Neural progenitor cell (in vitro differentiated cells): ENCODE measurements at regions not wholly inside any gene's neighbourhood (a gene's known extent, or its start where the extent isn't known, plus 50 kb on each side); places are given as distances from the start of the nearest gene placed in this dataset.

Source experiments
- DNase-seq: peaks from one replicate; pipeline ENCODE4 v3.0.0-alpha.2; 2016; ENCODE audit warnings: low spot score
- H2AFZ ChIP-seq: fragments of 200-600 bp; sonication (generic); replicated peaks from 2 replicates; pipeline ENCODE4 v1.6.1; 2016; ENCODE audit warnings: antibody characterized with exemption
- H3F3A ChIP-seq: fragments of 200-600 bp; sonication (generic); 2 replicates; pipeline ENCODE4 v1.6.1; 2016; ENCODE audit warnings: antibody characterized with exemption, low read depth
- H3K27ac ChIP-seq: fragments of 200-600 bp; sonication (generic); 2 replicates; pipeline ENCODE4 v1.5.1; 2016; ENCODE audit warnings: mild to moderate bottlenecking
- H3K27me3 ChIP-seq: fragments of 200-600 bp; sonication (generic); 2 replicates; pipeline ENCODE4 v1.6.1; 2016; ENCODE audit warnings: mild to moderate bottlenecking, moderate library complexity
- H3K36me3 ChIP-seq: fragments of 200-600 bp; sonication (generic); 2 replicates; pipeline ENCODE4 v1.5.1; 2016
- H3K4me1 ChIP-seq: fragments of 200-600 bp; sonication (generic); 2 replicates; pipeline ENCODE4 v1.6.1; 2016; ENCODE audit warnings: mixed run types
- H3K4me2 ChIP-seq: fragments of 200-600 bp; sonication (generic); 2 replicates; pipeline ENCODE4 v1.6.1; 2016
- H3K4me3 ChIP-seq: fragments of 200-600 bp; sonication (generic); 2 replicates; pipeline ENCODE4 v1.5.1; 2016
- H3K79me2 ChIP-seq: fragments of 200-600 bp; sonication (generic); 2 replicates; pipeline ENCODE4 v1.6.1; 2016; ENCODE audit warnings: low read depth
- H3K9ac ChIP-seq: fragments of 200-600 bp; sonication (generic); 2 replicates; pipeline ENCODE4 v1.6.1; 2016
- H3K9me3 ChIP-seq: fragments of 200-600 bp; sonication (generic); 2 replicates; pipeline ENCODE4 v1.5.1; 2016; ENCODE audit warnings: low read depth
- H4K20me1 ChIP-seq: fragments of 200-600 bp; sonication (generic); 2 replicates; pipeline ENCODE4 v1.6.1; 2016; ENCODE audit warnings: low read depth
- H3K27ac Mint-ChIP-seq: 3 replicates; pipeline ENCODE4 v1.8.0; 2021; ENCODE audit warnings: mixed read lengths
- H3K27me3 Mint-ChIP-seq: 2 replicates; pipeline ENCODE4 v1.8.0; 2022; ENCODE audit warnings: low read depth, mild to moderate bottlenecking, inconsistent platforms, moderate library complexity, mixed read lengths; ENCODE audit not compliant: insufficient read depth
- H3K36me3 Mint-ChIP-seq: 3 replicates; pipeline ENCODE4 v1.8.0; 2021; ENCODE audit warnings: mixed read lengths
- H3K4me1 Mint-ChIP-seq: 3 replicates; pipeline ENCODE4 v1.8.0; 2021; ENCODE audit warnings: mixed read lengths
- H3K4me3 Mint-ChIP-seq: 3 replicates; pipeline ENCODE4 v1.8.0; 2021; ENCODE audit warnings: mild to moderate bottlenecking, moderate library complexity, mixed read lengths
- H3K9me3 Mint-ChIP-seq: 3 replicates; pipeline ENCODE4 v1.8.0; 2020; ENCODE audit warnings: mixed read lengths
- EZH2 ChIP-seq: fragments of 200-600 bp; sonication (generic); IDR thresholded peaks from 2 replicates; pipeline ENCODE4 v1.6.1; 2017; ENCODE audit warnings: antibody characterized with exemption, mild to moderate bottlenecking, moderate library complexity
- EZH2phosphoT487 ChIP-seq: fragments of 200-600 bp; sonication (generic); IDR thresholded peaks from 2 replicates; pipeline ENCODE4 v1.6.1; 2017; ENCODE audit warnings: antibody characterized with exemption
- TF ChIP-seq, protein P1 (sequence below): fragments of 200-600 bp; sonication (generic); IDR thresholded peaks from 2 replicates; pipeline ENCODE4 v1.5.1; 2017; ENCODE audit warnings: antibody characterized with exemption, mild to moderate bottlenecking

DNA sequence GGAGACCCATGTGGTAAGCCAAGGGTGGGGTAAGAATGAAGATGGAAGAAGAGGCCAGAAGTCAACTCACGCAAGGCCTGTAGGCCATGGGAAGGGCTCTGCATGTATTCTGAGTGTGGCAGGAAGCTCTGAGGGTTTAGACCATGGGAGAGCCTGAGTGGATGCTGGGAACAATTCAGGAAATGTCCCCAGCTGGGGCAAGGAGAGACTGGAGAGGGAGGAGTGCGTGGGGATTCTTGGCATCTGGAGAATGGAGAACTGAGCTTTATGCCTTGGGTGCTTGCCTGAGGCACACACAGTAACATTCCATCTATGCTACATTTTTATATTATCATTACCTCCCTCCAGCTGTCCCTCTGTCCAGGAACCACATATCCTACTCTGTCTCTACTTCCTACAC, 50.4 kb upstream of the CD82 start:
- Histone ChIP-seq H3K4me1 (peaks cover 6% of the 10 kb centered on the region), H3F3A (no peaks in the 10 kb centered on the region), H3K4me3 (no peak overlapping the region), H3K79me2 (no peaks in the 10 kb centered on the region), H3K27me3 (no peaks in the 10 kb centered on the region), H3K36me3 (no peaks in the 10 kb centered on the region), H3K27ac (no peak overlapping the region), H3K4me2 (no peak overlapping the region), H3K9ac (no peak overlapping the region), H2AFZ (no peak overlapping the region), H3K9me3 (no peaks in the 10 kb centered on the region), H4K20me1 (no peaks in the 10 kb centered on the region)
- Mint-ChIP-seq H3K36me3 (no peaks in the 10 kb centered on the region), H3K9me3 (no peaks in the 10 kb centered on the region), H3K27me3 (peaks cover 13% of the 10 kb centered on the region), H3K4me1 (peaks cover 21% of the 10 kb centered on the region), H3K27ac (no peak overlapping the region), H3K4me3 (no peak overlapping the region)
- TF ChIP-seq, protein P1, sequence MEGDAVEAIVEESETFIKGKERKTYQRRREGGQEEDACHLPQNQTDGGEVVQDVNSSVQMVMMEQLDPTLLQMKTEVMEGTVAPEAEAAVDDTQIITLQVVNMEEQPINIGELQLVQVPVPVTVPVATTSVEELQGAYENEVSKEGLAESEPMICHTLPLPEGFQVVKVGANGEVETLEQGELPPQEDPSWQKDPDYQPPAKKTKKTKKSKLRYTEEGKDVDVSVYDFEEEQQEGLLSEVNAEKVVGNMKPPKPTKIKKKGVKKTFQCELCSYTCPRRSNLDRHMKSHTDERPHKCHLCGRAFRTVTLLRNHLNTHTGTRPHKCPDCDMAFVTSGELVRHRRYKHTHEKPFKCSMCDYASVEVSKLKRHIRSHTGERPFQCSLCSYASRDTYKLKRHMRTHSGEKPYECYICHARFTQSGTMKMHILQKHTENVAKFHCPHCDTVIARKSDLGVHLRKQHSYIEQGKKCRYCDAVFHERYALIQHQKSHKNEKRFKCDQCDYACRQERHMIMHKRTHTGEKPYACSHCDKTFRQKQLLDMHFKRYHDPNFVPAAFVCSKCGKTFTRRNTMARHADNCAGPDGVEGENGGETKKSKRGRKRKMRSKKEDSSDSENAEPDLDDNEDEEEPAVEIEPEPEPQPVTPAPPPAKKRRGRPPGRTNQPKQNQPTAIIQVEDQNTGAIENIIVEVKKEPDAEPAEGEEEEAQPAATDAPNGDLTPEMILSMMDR, result no peak
- TF ChIP-seq EZH2phosphoT487, result no peak
- TF ChIP-seq EZH2, result no peak
- DNase-seq, result no peak
